Bone marrow (tissue), 2 donors: ENCODE measurements at regions not wholly inside any gene's neighbourhood (a gene's known extent, or its start where the extent isn't known, plus 50 kb on each side); places are given as distances from the start of the nearest gene placed in this dataset.
"Not testable (repeated sequence)": the region's sequence is repeated elsewhere in the genome, so short reads cannot be mapped to it uniquely, and the experiment has no call there.

Experiments
- DNase-seq, 2 donors: peaks; one replicate each; lab custom pipeline; 2025; lab: John Stamatoyannopoulos, UW

DNA sequence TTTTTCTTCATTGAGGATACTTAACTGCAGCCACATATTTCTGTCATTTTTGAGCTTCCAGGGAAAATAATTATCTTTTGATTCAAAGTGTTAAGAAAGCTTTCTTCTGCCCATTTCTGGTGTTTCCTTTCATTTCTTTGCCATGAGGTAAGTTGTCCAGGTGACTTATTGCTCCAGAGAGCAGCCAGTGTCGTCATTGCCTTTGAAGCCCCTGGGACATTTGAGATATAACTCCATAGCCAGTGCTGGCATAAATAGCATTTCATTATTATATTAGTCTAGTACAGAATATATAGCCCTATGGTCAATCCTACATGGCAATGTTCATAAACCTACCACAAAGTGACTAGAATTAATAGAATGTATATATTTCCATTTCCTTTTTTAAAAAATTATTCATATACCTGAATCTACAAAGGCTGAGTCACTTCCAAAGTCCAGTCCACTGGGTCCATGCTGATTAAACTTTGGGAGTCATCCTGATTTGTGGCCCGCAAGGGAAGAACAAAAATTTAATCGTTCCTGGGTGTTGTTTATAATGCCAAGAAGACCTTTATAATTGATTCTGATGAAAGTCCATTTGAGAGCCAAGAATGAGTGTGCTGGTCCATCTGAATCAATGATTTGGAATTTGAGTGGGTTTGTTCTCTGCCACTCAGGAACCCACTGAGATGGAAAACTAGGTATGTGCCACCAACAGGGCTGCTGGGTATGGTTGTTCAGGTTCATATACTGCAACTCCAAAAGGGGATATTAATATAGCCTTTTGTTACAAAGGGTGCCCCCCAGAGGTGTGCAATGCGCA lies 221.8 kb upstream of the PLXNA2 start:
- DNase-seq = no peak

DNA sequence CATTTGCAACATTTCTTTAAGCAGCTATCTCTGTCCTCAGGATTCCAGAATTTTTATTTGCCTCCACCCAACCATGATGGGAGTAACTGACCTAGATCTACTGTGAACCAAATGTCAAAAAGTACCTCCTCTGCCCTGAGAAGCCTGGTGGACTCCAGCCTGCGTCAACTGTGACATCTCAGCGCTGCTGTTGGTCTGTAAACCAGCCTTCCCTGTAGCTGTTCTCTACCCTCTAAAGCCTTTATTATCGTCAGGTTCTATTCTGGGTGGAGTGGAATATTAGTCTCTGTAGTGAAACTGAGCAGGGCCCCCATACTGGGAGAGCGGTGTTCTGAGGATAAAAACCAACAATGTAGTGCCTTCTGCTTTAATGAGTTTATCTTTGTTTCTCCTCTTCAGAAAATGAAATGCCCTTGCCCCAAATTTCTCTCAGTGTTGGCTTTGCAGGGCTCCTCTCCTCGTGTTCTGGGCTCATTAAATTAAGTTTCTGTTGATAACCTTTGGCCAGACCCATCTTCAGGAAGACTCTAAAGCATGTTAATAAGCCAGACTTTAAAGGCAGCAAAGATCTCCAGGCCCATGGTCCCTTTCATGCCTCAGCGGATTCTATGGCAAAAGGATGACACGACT lies 223.1 kb upstream of the PLXNA2 start:
- DNase-seq = no peak

DNA sequence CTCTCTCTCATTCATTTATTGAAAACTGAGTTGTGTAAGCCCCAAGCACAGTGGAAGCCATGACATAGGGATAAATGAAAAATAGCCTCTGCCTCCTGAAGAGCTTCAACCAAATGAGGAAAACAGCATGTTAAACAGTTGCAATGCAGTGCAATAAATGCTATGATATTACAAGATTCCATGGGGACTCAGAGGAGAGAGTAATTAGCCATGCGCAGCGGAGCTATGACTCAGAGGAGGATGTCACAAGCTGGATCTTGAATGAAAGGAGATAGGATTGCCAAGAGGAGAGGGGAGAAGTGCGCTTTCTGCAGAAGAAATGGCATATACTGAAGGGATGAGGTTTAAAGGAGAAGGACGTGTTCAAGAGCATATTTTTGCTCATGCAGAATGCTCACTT lies 231.3 kb upstream of the PLXNA2 start:
- no peak for DNase-seq

- no peak for DNase-seq
Measured at GRCh38 chr1:208475951-208476845, 232.0 kb upstream of the PLXNA2 start.

DNA sequence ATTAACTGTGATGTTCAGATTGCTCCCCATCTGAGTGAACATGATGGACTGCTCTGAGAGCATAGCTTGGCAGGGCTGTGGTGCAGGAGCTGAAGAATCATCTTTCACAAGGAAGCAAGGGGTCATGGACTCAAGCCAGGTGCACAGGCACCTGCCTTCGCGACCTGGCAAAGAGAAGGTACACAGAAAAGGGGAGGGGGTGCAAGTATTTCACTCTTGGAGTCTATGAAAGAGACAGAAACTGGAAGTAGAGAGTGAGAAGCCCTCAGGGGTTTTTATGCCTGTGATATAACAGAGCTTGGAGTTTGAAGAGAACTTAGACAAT lies 232.6 kb upstream of the PLXNA2 start:
- no peak for DNase-seq

DNA sequence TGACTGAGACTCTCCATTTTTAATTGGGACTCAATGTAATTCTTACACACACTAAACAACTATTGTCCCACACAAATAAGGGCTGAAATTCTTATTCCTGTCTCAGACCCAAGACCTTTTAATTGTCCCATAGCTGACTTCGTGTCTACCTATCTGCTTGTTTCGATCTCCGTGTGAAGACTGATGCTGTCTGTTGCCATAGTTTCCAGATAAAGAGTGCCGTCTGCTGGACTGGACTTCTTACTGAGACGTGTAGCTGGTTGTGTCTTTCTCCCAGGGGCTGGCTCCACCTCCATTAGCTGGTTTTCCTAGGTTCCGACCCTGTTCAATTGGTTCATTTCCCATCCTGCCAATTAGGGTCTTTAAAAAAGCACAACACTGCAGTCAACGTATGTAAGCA lies 235.3 kb upstream of the PLXNA2 start:
- DNase-seq = no peak

DNA sequence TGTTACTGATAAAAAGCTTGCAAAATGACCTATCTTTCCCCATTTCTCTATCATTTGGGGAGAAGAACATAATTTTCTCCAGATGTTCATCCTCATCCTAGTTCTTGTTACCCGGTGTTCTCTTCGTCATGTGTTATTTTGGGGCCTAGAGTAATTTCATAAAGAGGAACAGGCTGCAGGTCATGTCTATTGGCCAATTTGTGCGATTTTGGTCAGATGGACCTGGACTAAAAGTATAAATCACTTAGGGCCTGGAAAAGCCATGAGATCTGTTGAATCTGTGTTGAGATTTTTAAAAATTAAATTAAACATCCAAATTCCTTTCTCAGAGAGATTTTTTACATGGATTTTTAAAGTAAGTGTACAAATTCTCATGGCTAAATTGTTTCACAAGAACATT lies 241.3 kb upstream of the PLXNA2 start:
- DNase-seq = no peak

DNA sequence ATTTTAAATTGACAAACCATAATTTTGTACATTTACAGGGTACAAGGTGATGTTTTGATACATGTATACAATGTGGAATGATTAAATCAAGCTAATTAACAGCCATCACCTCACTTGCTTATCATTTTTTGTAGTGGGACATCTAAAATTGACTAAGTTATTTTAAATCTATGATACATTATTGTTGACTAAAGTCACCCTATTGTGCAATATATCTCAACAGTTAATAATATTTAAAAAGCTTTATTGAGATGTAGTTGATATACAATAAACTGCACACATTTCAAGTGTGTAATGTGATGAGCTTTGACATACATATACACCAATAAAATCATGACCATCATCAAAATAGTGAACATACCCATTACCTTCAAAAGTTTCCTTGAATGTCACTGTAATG lies 242.5 kb upstream of the PLXNA2 start:
- DNase-seq = no peak

DNA sequence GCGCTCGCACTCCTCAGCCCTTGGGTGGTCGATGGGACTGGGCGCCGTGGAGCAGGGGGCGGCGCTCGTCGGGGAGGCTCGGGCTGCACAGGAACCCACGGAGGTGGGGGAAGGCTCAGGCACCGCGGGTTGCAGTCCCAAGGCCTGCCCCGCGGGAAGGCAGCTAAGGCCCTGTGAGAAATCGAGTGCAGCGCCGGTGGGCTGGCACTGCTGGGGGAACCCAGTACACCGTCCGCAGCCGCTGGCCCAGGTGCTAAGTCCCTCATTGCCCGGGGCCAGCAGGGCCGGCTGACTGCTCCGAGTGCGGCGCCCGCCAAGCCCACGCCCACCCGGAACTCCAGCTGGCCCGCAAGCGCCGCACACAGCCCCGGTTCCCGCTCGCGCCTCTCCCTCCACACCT lies 244.2 kb upstream of the PLXNA2 start:
- not testable (repeated sequence) for DNase-seq

DNA sequence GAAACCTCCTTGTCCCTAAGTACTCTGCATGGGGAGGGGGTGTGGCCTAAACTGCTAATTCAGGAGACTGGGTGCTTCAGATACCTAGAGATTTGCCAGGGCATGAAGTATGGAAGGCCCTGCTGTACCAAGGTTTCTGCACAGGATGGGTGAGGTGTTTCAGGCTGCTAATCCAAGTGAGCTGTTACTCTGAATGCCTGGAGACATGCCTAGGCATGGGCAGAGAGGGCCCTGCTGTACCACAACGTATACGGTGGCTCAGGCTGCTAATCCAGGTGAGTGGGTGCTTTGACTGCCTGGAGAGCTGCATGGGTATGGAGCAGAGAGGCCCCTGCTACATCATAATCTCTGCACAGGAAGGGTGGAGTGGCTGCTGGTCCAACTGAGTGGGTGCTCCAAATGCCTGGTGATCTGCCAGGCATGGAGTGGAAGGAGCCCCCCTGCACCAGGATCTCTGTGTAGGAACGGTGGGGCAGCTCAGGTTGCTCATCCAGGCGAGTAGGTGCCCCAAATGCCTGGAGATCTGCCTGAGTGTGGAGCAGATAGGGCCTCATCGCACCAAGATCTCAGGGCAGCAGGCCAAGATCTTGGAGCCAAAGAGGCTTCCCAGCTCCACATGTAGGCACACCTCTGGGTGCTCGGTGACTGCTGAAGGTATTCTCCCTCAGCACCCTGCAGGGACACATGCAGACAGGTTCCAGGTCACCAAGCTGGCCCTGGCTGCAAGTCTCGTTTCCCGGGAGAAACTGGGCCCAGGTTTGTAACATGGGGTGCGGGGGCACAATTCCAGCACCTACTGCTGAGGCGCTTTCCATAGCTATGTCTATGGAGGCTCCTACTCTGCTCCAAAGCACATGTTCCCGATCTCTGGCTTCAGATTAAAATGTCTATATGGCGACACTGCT lies 252.5 kb upstream of the PLXNA2 start:
- no peak for DNase-seq

DNA sequence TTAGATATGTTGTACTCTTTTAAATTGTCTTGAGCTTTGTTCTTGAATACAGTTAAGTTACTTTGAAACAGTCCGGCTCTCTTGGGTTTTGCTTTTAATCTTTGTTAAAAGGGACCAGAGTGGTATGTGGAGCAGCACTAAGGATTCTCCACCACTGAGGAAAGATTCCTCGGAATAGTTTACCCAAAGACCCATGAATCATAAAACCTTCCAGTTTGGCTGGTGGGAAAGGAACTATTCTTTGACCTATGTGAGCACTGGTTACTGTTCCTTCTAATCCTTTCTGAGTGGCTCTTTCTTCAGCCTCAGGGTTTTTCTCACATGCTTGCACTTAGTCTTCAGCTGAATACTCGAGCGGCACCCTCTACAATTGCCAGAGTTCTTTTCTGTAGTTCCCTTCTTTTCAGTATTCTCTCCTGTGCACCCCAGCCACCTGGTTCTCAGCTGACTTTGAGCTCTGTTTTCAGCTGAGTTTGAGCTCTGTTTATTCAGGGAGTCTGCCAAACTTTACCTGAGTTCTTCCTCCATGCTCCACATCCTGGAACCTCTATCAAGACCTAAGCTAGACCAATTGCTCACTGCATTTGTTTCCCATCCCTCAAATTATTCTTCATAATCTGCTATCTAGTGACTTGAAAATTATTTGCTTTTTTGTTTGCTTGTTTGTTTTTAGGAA lies 253.8 kb upstream of the PLXNA2 start:
- DNase-seq = no peak

GRCh38 chr1:208499026-208499425 lies 254.8 kb upstream of the PLXNA2 start:
- no peak for DNase-seq

DNA sequence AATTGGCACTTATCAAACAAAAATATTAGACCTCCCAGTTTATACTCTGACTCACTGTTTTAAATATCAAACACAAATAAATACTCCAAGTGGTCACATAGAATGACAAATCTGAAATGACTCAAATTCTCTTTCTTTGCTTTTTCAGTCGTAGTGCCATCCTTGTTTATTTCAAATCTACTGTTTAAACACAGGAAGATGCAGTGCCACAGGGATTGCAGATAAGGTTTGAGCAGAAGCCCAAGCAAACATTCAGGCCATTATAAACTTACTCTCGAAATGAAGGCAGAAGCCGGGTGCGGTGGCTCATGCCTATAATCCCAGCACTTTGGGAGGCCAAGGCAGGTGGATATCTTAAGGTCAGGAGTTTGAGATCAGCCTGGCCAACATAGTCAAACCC lies 255.4 kb upstream of the PLXNA2 start:
- no peak for DNase-seq

DNA sequence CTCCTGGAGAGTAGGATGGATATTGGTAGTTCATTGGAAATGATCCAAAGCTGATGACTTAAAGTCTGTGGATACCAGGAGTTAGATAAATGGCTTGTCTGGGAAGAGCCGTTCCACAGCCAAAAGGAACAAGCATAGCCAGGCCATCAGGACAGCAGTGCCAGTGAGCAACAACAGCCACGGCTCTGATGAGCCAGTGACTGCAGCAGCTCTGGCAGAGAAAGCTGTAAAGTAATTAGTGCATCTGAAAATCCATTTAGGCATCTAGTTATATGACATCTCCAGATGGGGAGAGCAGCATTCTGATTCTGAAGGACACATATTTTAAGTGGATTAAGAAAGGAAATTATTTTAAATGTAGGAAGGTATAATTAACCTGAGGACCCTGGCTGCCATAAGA lies 256.2 kb upstream of the PLXNA2 start:
- no peak for DNase-seq

- DNase-seq = no peak
Measured at GRCh38 chr1:208501542-208501941, 257.4 kb upstream of the PLXNA2 start.

DNA sequence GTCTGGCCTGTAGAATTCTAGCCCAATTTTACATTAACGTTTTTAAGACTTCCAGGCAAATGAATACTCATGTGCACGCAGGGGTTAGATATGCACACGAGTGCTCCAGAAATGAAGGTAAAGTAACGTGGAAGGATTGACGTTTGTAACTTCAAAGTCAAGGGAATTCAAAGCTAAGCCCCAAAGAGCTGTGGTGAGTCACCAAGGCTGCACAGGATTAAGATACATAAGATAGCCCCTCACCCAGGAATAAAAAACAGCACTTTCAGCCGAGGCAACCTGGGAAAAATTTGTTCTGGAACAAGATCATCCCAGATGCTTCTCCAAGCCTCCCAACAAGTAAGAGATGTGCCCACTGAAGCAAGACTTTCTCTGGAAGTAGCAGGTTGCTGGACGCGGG lies 259.6 kb upstream of the PLXNA2 start:
- no peak for DNase-seq

GRCh38 chr1:208506812-208507211 lies 262.6 kb upstream of the PLXNA2 start:
- DNase-seq = no peak

DNA sequence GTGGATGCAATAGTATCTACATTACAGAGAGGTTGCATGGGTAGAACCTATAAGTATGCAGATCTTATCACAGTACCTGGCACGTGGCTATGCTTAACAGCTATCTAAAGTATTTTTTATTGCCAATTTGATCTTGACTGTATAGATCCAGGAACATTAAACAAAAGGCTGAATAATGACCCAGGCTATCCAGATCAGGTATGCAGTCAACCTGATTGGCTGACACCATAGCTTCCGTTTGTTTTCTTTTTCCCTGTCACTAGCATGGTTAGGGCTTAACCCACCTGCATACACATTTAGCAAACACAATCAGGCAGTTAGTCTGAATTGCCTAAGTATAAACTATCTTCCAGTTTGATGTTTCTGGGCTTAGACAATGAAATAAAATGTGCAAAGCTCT lies 264.9 kb upstream of the PLXNA2 start:
- no peak for DNase-seq

DNA sequence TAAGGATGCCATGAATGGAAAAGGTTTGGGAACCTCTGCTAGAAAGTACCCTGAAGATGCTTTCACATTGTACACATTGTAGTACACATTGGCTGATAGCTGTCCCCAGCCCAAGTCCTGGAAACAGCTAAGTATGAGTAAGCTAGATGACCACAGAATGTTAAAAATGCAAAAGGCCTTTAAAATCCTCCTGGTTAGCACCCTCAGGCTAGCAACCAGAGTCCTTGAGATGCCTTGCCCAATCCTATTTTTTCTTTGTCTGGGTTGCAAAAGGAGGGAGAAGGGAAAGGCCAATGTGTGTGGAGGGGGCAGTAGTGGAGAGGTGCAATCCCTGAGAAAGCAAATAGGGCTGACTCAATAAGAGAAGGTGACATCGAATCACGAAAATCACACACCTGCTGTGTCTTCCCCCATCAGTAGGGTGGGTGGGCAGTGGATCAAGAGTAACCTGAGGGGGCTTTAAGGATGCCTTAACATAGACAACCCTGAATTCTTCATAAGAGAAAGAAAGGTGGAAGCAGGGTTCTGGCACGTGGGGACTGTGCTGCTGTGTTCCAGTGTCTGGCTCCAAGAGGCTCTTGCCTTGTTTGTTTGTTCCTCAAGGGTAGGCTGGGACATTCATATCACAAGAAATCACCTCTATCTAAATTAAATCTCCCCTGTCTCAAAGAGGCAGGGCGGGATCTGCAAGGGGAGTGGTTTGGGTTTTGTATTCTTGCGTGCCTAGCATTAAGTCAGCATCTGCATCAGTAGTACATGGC lies 266.2 kb upstream of the PLXNA2 start:
- DNase-seq = no peak

DNA sequence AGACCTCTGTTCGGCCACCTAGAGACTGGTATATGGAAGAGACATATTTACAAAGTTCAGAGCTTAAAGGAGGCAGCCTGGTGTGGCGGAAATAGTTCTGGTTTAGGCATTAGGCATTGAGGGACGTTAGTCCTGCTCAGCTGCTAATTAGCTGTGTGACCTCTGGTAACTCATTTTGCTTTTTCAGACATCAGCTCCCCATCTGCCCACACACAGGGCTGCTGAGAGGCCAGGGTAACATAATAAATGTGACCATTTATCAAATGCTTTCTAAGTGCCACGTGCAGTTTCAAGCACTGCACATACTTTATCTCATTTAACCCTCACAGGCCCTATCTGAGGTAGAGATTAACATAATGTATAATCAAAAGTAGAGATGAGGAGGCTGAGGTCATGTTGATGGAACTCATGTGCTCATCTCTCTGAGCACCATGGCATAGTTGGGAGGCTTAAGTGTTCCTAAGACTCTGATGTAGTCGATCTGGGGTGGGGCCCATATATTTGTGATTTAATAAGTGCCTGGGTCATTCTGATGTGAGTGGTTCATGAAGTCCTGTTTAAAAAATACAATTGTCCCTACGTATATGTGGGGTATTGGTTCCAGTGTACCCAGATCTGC lies 267.2 kb upstream of the PLXNA2 start:
- no peak for DNase-seq
